Endothelial cell (in vitro differentiated cells): ENCODE measurements at regions not wholly inside any gene's neighbourhood (a gene's known extent, or its start where the extent isn't known, plus 50 kb on each side); places are given as distances from the start of the nearest gene placed in this dataset.

Experiments
- DNase-seq: peaks from one replicate; pipeline ENCODE4 v3.0.0; 2021; ENCODE audit warnings: low spot score
- H3K27ac Mint-ChIP-seq: one replicate; pipeline ENCODE4 v1.8.0; 2021; ENCODE audit warnings: mixed read lengths, inconsistent platforms; ENCODE audit not compliant: unreplicated experiment
- H3K27me3 Mint-ChIP-seq: one replicate; pipeline ENCODE4 v1.8.0; 2021; ENCODE audit warnings: mild to moderate bottlenecking, moderate library complexity, mixed read lengths, inconsistent platforms; ENCODE audit not compliant: unreplicated experiment
- H3K36me3 Mint-ChIP-seq: one replicate; pipeline ENCODE4 v1.8.0; 2021; ENCODE audit warnings: mild to moderate bottlenecking, low read depth, mixed read lengths, inconsistent platforms; ENCODE audit not compliant: unreplicated experiment
- H3K4me1 Mint-ChIP-seq: one replicate; pipeline ENCODE4 v1.8.0; 2021; ENCODE audit warnings: mild to moderate bottlenecking, mixed read lengths, inconsistent platforms; ENCODE audit not compliant: unreplicated experiment
- H3K4me3 Mint-ChIP-seq: one replicate; pipeline ENCODE4 v1.8.0; 2021; ENCODE audit warnings: mild to moderate bottlenecking, mixed read lengths, inconsistent platforms; ENCODE audit not compliant: unreplicated experiment
- H3K9me3 Mint-ChIP-seq: one replicate; pipeline ENCODE4 v1.8.0; 2021; ENCODE audit warnings: mixed read lengths, inconsistent platforms; ENCODE audit not compliant: unreplicated experiment
- TF ChIP-seq, protein P1 (sequence below): fragments of 200-600 bp; sonication (generic); IDR thresholded peaks from one replicate; pipeline ENCODE4 v1.5.0; 2021; ENCODE audit warnings: antibody characterized with exemption; ENCODE audit not compliant: unreplicated experiment

DNA sequence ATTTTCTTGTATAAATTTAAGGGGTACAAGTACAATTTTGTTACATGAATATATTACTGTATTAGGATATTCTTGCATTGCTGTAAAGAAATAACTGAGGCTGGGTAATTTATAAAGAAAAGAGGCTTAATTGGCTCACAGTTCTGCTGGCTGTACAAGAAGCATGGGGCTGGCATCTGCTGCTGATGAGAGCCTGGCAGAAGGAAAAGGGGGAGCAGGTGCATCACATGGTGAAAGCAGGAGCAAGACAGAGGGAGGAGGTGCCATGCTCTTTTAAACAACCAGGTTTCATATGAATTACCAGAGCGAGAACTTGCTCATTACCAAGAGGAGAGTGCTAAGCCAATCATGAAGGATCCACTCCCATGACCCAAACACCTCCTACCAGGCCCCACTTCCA is 399.5 kb upstream of the RAB6C start:
- H3K4me1 Mint-ChIP-seq, result no peaks in the 10 kb centered on the region
- TF ChIP-seq, protein P1, sequence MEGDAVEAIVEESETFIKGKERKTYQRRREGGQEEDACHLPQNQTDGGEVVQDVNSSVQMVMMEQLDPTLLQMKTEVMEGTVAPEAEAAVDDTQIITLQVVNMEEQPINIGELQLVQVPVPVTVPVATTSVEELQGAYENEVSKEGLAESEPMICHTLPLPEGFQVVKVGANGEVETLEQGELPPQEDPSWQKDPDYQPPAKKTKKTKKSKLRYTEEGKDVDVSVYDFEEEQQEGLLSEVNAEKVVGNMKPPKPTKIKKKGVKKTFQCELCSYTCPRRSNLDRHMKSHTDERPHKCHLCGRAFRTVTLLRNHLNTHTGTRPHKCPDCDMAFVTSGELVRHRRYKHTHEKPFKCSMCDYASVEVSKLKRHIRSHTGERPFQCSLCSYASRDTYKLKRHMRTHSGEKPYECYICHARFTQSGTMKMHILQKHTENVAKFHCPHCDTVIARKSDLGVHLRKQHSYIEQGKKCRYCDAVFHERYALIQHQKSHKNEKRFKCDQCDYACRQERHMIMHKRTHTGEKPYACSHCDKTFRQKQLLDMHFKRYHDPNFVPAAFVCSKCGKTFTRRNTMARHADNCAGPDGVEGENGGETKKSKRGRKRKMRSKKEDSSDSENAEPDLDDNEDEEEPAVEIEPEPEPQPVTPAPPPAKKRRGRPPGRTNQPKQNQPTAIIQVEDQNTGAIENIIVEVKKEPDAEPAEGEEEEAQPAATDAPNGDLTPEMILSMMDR, result no peak
- peaks cover 7% of the 10 kb centered on the region for H3K9me3 Mint-ChIP-seq
- DNase-seq, result no peak
- H3K27me3 Mint-ChIP-seq, result peaks cover 2% of the 10 kb centered on the region
- no peak overlapping the region for H3K27ac Mint-ChIP-seq
- no peaks in the 10 kb centered on the region for H3K36me3 Mint-ChIP-seq
- H3K4me3 Mint-ChIP-seq, result no peak overlapping the region

DNA sequence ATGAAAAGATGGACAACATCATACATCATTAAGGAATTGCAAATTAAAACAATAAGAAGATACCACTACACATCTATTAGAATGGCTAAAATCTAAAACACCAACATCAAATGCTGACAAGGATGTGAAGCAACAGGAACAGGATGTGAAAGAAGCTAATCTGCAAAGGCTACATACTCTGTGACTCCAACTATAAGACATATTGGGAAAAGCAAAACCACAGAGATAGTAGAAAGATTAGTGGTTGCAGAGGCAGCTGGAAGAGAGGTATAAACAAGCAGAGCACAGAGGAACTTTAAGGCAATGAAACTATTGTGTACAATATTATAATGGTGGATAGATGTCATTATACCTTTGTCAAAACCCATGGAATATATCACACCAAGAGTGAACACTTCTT is 393.7 kb upstream of the RAB6C start:
- no peaks in the 10 kb centered on the region for H3K36me3 Mint-ChIP-seq
- H3K4me3 Mint-ChIP-seq, result no peak overlapping the region
- H3K27ac Mint-ChIP-seq, result no peak overlapping the region
- H3K4me1 Mint-ChIP-seq, result no peaks in the 10 kb centered on the region
- TF ChIP-seq, protein P1, result no peak
- DNase-seq, result no peak
- H3K27me3 Mint-ChIP-seq, result peaks cover 2% of the 10 kb centered on the region
- H3K9me3 Mint-ChIP-seq, result peaks cover 7% of the 10 kb centered on the region

DNA sequence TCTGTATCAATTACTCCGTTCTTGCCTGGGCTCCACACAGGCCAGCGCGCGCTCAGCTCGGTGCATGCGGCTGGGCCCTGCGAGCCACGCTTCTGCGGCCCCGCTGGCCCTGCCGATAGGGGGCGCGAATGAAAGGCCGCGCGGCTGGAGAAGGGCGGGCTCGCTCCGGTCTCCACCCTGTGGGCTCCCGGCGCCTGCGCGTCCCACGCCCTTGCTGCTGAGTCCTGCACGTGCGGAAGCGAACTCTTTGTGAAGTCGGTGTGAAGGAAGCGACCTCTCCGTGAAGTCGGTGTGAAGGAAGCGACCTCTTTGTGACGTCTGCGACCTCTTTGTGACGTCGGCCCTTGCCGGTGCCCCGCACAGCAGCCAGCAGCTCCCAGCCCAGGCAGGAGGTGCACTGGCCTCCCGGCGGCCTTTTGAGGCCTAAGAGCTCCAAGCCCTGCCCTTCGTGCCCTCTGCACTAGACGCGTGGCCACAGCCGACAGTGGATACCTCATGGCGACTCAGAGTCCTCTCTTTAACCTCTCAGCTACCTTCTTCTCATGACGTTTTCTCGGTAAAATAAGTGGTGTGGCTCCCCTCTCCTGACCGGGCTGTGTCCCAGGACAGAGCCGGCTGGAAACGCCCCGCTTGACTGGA is 391.9 kb upstream of the RAB6C start:
- Mint-ChIP-seq H3K27me3 (no peaks in the 10 kb centered on the region), H3K4me1 (no peaks in the 10 kb centered on the region), H3K36me3 (no peaks in the 10 kb centered on the region), H3K9me3 (no peaks in the 10 kb centered on the region), H3K27ac (no peak overlapping the region), H3K4me3 (no peak overlapping the region)
- TF ChIP-seq, protein P1, result no peak
- no peak for DNase-seq

DNA sequence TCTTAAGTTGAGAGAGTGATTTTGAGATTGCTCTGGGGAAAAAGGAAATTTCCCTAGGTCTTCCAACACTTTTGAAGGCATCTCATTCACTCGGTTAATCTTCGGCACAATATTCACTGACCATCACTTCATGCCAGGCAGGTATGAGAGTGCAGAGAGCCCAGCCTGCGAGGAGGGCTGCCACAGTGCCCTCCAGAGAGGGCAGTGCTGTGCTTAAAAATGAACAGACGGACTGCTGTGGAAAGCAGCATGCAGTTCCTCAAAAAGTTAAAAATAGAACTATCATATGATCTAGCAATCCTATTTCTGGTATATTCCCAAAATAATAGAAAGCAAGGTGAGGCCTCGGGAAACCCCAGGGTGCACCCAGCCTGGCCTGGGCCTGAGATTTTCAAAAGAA is 374.9 kb upstream of the RAB6C start:
- Mint-ChIP-seq H3K4me1 (peaks cover 16% of the 10 kb centered on the region), H3K4me3 (no peak overlapping the region), H3K36me3 (no peaks in the 10 kb centered on the region), H3K27me3 (no peaks in the 10 kb centered on the region), H3K9me3 (no peaks in the 10 kb centered on the region), H3K27ac (no peak overlapping the region)
- no peak for DNase-seq
- TF ChIP-seq, protein P1, result no peak

DNA sequence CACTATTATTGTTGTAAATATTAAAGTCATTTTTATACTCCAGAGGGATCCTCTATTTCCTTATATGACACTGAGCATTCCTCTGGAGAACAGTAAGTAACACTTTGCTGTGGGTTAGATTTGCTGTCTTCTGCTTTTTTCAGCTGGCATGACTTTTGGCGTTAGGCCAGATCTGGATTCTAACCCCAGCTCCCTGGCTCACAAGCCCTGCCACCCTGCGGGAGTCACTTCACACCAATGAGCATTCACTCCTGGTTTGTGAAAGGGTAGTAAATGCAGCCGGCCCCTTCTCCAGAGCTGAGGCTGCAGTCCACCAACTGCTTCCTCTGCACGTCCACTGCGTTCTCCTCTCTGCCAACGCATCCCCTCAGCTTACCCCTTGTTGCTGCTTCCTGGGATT is 373.8 kb upstream of the RAB6C start:
- TF ChIP-seq, protein P1, result no peak
- H3K27me3 Mint-ChIP-seq, result no peaks in the 10 kb centered on the region

More for the DNA sequence above, 373.8 kb upstream of the RAB6C start:
- Mint-ChIP-seq H3K36me3 (no peaks in the 10 kb centered on the region), H3K9me3 (no peaks in the 10 kb centered on the region), H3K4me3 (no peak overlapping the region), H3K4me1 (peaks cover 16% of the 10 kb centered on the region), H3K27ac (no peak overlapping the region)
- DNase-seq, result no peak
